Endothelial cell of umbilical vein (primary cell): ENCODE measurements at regions not wholly inside any gene's neighbourhood (a gene's known extent, or its start where the extent isn't known, plus 50 kb on each side); places are given as distances from the start of the nearest gene placed in this dataset.

Source experiments
- BruUV-seq: library from RNA; stranded (reverse); fragments of 400-500 nt; replicated peaks from 2 replicates; lab custom pipeline; 2021; lab: Mats Ljungman, UMichigan
- CTCF ChIA-PET: fragments of 300-600, 350-600 bp; sonication (Branson Sonifier 250); formaldehyde crosslinking; loops from one replicate; lab custom pipeline; 2021; ENCODE audit warnings: antibody characterized with exemption, inconsistent platforms; lab: Charles Lee
- POLR2A ChIA-PET: fragments of 300-600, 350-600 bp; sonication (Branson Sonifier 250); formaldehyde crosslinking; loops from one replicate; lab custom pipeline; 2021; ENCODE audit warnings: antibody characterized with exemption, inconsistent platforms; lab: Charles Lee
- DNase-seq: peaks from one replicate; pipeline ENCODE4 v3.0.0-alpha.2; 2011; ENCODE audit warnings: low read depth, low spot score
- FAIRE-seq: peaks from 2 replicates; lab custom pipeline; 2011; peaks lifted over from hg19 to GRCh38; lab: Jason Lieb, UNC
- H2AFZ ChIP-seq: 2 replicates; pipeline ENCODE4 v1.6.0; 2012; ENCODE audit warnings: low read depth, low read length, control low read depth, inconsistent platforms
- H3K27ac ChIP-seq: 2 replicates; pipeline ENCODE4 v1.5.1; 2011; ENCODE audit warnings: low read depth, mild to moderate bottlenecking, control low read depth, low read length, moderate library complexity; ENCODE audit not compliant: insufficient read depth
- H3K27me3 ChIP-seq, 2 experiments: 2 replicates each; pipeline versions ENCODE4 v1.6.0 to v1.6.1; 2011; ENCODE audit warnings: low read length in 2 of 2, mixed read lengths in 1 of 2; ENCODE audit not compliant: control insufficient read depth in 2 of 2, insufficient read depth in 2 of 2
- H3K36me3 ChIP-seq, 2 experiments: 2 replicates in 1 of 2; 3 replicates in 1 of 2; pipeline ENCODE4 v1.5.1; 2011; ENCODE audit warnings: low read length in 2 of 2, mild to moderate bottlenecking in 1 of 2, moderate library complexity in 1 of 2; ENCODE audit not compliant: control insufficient read depth in 2 of 2, insufficient read depth in 2 of 2; ENCODE audit errors: extremely low read depth in 1 of 2
- H3K4me1 ChIP-seq: 3 replicates; pipeline ENCODE4 v1.5.1; 2011; ENCODE audit warnings: mild to moderate bottlenecking, low read length; ENCODE audit not compliant: control insufficient read depth, insufficient read depth; ENCODE audit errors: extremely low read depth
- H3K4me2 ChIP-seq: 2 replicates; pipeline ENCODE4 v1.6.1; 2011; ENCODE audit warnings: low read length, control low read depth, mixed read lengths; ENCODE audit not compliant: insufficient read depth
- H3K4me3 ChIP-seq, 3 experiments: fragments of 200-600 bp in 1 of 3; sonication (generic), shearing (Covaris generic) in 1 of 3; replicated peaks in 1 of 3; 2 replicates each; pipeline ENCODE4 v1.5.1; 2011 to 2016; ENCODE audit warnings: control low read depth in 3 of 3, low read length in 3 of 3, mild to moderate bottlenecking in 2 of 3, inconsistent platforms in 1 of 3, low read depth in 1 of 3, moderate library complexity in 1 of 3; ENCODE audit not compliant: insufficient read depth in 1 of 3
- H3K79me2 ChIP-seq: 2 replicates; pipeline ENCODE4 v1.6.0; 2012; ENCODE audit warnings: low read length, inconsistent platforms; ENCODE audit not compliant: control insufficient read depth, insufficient read depth
- H3K9ac ChIP-seq: replicated peaks from 2 replicates; pipeline ENCODE3; 2011; ENCODE audit warnings: low read length, control low read depth; ENCODE audit not compliant: insufficient read depth; ENCODE audit errors: extremely low read depth
- H3K9me1 ChIP-seq: replicated peaks from 3 replicates; pipeline ENCODE4 v1.6.0; 2011; ENCODE audit warnings: mild to moderate bottlenecking, low read length; ENCODE audit not compliant: control insufficient read depth, insufficient read depth; ENCODE audit errors: extremely low read depth
- H3K9me3 ChIP-seq: replicated peaks from 2 replicates; pipeline ENCODE4 v1.5.1; 2012; ENCODE audit warnings: low read length, inconsistent platforms; ENCODE audit not compliant: control insufficient read depth, insufficient read depth
- H4K20me1 ChIP-seq: replicated peaks from 2 replicates; pipeline ENCODE3; 2011; ENCODE audit warnings: mild to moderate bottlenecking, low read length; ENCODE audit not compliant: control insufficient read depth, insufficient read depth; ENCODE audit errors: extremely low read depth
- EZH2 ChIP-seq: IDR thresholded peaks from 2 replicates; pipeline ENCODE4 v1.6.1; 2012; ENCODE audit warnings: borderline replicate concordance, low read depth, mild to moderate bottlenecking, moderate library complexity, low read length, inconsistent platforms; ENCODE audit not compliant: severe bottlenecking
- FOS ChIP-seq: IDR thresholded peaks from 2 replicates; pipeline ENCODE4 v1.6.1; 2011; ENCODE audit warnings: mild to moderate bottlenecking, low read length, moderate library complexity, borderline replicate concordance; ENCODE audit not compliant: insufficient read depth
- GATA2 ChIP-seq: IDR thresholded peaks from 2 replicates; pipeline ENCODE4 v1.7.0; 2011; ENCODE audit warnings: low read depth, mild to moderate bottlenecking, moderate library complexity, mixed read lengths, low read length; ENCODE audit not compliant: insufficient read length, insufficient read depth
- JUN ChIP-seq: IDR thresholded peaks from 2 replicates; pipeline ENCODE4 v1.6.1; 2011; ENCODE audit warnings: borderline replicate concordance, low read depth; ENCODE audit not compliant: insufficient read length, insufficient read depth
- MYC ChIP-seq: IDR thresholded peaks from one replicate; pipeline ENCODE4 v1.6.1; 2011; ENCODE audit warnings: mild to moderate bottlenecking, low read depth, low read length
- POLR2A ChIP-seq: IDR thresholded peaks from 2 replicates; pipeline ENCODE4 v1.6.1; 2012; ENCODE audit warnings: low read depth, mild to moderate bottlenecking, control low read depth, low read length
- POLR2AphosphoS5 ChIP-seq: IDR thresholded peaks from 2 replicates; pipeline ENCODE4 v1.6.1; 2012; ENCODE audit warnings: low read depth, mild to moderate bottlenecking, control low read depth, low read length, moderate library complexity; ENCODE audit not compliant: insufficient read depth
- dilution Hi-C: fragments of 300-500 bp; cut with MboI; formaldehyde crosslinking; loops from one replicate; pipeline ENCODE4 v1.15.0; 2019; ENCODE audit warnings: low sequenced_read_pairs; ENCODE audit not compliant: extremely low pct_ligation_motif_present
- intact Hi-C: fragments of 100-400 bp; cut with micrococcal nuclease; formaldehyde crosslinking; loops from one replicate; pipeline ENCODE4 v1.10.0; 2022
- TF ChIP-seq, protein P1 (sequence below), 2 donors: IDR thresholded peaks; 1 replicate in 1 of 2; 2 replicates in 1 of 2; pipeline ENCODE4 v1.5.1; 2011; ENCODE audit warnings: low read length in 2 of 2, mild to moderate bottlenecking in 2 of 2, moderate library complexity in 2 of 2, control low read depth in 1 of 2, inconsistent platforms in 1 of 2, low read depth in 1 of 2; ENCODE audit not compliant: insufficient read depth in 1 of 2; ENCODE audit errors: extremely low read depth in 1 of 2
- TF ChIP-seq, protein P2 (sequence below): IDR thresholded peaks from 2 replicates; pipeline ENCODE4 v1.6.1; 2011; ENCODE audit not compliant: insufficient read depth, insufficient read length

DNA sequence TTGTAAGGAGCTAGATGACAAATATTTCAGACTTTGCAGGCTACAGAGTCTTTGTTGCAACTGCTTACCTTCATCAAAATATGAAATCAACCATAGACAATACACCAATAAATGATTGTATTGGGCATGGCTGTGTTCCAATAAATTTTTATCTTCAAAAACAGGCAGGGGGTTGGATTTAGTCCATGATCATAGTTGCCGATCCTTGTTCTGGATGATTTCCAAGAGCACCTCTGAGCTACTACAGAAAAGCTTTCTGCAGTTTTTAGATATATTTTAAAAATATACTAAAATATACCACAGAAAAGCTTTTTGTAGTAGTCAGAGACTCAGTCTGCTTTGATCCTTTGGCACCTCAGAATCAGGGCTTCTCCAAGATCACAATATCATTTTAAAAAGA is 145.0 kb downstream of the HTR1B start:
- no peaks in the 10 kb centered on the region for H3K4me1 ChIP-seq
- dilution Hi-C loops = no loop called here
- ChIA-PET POLR2A (no interaction called here), CTCF (interaction anchor here (1.6 kb wide), 1 partner anchor 12 kb away, joined by 6 read pairs; no protein-coding TSS in a partner anchor)
- H3K27ac ChIP-seq = no peak overlapping the region
- H3K9me1 ChIP-seq = no peaks in the 10 kb centered on the region
- H3K9me3 ChIP-seq = no peaks in the 10 kb centered on the region
- no peak overlapping the region for H3K4me2 ChIP-seq
- DNase-seq (peak; percentile 25), FAIRE-seq (no peak)
- intact Hi-C loops = no loop called here
- H3K79me2 ChIP-seq = no peaks in the 10 kb centered on the region
- no peak for TF ChIP-seq JUN
- no peak for TF ChIP-seq POLR2A
- no peak for TF ChIP-seq EZH2
- no peak for TF ChIP-seq GATA2
- TF ChIP-seq POLR2AphosphoS5 = no peak
- TF ChIP-seq, protein P1, sequence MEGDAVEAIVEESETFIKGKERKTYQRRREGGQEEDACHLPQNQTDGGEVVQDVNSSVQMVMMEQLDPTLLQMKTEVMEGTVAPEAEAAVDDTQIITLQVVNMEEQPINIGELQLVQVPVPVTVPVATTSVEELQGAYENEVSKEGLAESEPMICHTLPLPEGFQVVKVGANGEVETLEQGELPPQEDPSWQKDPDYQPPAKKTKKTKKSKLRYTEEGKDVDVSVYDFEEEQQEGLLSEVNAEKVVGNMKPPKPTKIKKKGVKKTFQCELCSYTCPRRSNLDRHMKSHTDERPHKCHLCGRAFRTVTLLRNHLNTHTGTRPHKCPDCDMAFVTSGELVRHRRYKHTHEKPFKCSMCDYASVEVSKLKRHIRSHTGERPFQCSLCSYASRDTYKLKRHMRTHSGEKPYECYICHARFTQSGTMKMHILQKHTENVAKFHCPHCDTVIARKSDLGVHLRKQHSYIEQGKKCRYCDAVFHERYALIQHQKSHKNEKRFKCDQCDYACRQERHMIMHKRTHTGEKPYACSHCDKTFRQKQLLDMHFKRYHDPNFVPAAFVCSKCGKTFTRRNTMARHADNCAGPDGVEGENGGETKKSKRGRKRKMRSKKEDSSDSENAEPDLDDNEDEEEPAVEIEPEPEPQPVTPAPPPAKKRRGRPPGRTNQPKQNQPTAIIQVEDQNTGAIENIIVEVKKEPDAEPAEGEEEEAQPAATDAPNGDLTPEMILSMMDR (IDR thresholded peaks at IDR 0.05; ENCODE audit: extremely low read depth in 1 of 2, insufficient read depth in 1 of 2, low read depth in 1 of 2, low read length in 2 of 2) = no peak
- TF ChIP-seq FOS = no peak
- no peak for TF ChIP-seq MYC
- TF ChIP-seq, protein P2, sequence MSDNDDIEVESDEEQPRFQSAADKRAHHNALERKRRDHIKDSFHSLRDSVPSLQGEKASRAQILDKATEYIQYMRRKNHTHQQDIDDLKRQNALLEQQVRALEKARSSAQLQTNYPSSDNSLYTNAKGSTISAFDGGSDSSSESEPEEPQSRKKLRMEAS = no peak
- H3K36me3 ChIP-seq = no peaks in the 10 kb centered on the region
- no peak overlapping the region for H3K9ac ChIP-seq
- H4K20me1 ChIP-seq = no peaks in the 10 kb centered on the region
- no peaks in the 10 kb centered on the region for H3K27me3 ChIP-seq
- no peak overlapping the region for H2AFZ ChIP-seq
- no peak overlapping the region for H3K4me3 ChIP-seq
- BruUV-seq = no TSS peak
